ENCODE measurements at regions not wholly inside any gene's neighbourhood (a gene's known extent, or its start where the extent isn't known, plus 50 kb on each side); places are given as distances from the start of the nearest gene placed in this dataset.

DNA sequence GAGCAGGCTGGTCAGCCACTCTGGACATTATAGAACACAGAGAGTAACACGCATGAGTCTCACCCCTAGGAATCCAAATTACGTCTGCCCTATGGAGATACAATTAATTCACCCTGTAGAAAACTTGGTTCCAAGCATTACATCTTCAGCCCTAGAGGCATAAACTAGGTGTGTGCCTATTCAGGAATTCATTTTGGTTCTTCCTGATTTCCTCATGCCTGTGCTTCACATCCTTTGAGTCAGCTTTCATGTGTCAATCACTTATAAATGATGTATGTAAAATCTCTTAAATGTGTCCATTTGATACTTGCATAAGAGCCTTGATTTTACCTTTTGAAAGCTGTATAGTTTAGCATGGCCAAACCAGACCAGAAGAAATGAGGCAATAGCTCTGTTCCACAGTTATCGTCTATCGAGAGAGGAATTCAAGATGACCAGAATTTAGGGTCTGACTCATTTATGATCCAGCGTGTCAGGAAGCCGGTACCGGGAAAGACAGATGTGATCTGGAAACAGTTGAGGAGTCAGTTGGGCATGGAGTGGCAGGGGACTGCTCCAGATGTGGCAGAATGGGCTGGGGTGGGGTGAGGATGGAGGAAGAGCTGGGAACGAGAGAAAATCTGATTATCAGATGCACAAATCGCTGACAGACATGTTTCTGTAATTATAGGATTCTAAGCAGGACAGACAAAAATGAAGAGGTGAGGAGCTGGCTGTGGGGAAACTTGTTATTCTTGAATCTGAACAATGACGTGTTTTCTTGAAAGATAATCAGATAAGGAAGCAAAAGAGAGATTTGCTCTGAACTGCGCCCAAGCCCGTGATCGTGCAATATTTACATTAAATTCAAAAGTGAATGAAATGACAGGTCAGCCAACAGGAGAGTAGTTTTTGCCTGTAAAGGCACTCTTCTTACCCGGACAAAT lies 76.7 kb downstream of the C16orf95 start:
- H3K4me1 ChIP-seq: peaks cover 11% of the 10 kb centered on the region
- H2AFZ ChIP-seq: no peak overlapping the region
- no peak overlapping the region for H3K9ac ChIP-seq
- no peak overlapping the region for H3K27ac ChIP-seq
- no peaks in the 10 kb centered on the region for H3K79me2 ChIP-seq
- H3K36me3 ChIP-seq (ENCODE audit: control insufficient read depth, insufficient read depth, low read length): no peaks in the 10 kb centered on the region
- H3K4me3 ChIP-seq (ENCODE audit: low read depth, low read length): peak overlapping the region; percentile 39
- TF ChIP-seq, protein P1, sequence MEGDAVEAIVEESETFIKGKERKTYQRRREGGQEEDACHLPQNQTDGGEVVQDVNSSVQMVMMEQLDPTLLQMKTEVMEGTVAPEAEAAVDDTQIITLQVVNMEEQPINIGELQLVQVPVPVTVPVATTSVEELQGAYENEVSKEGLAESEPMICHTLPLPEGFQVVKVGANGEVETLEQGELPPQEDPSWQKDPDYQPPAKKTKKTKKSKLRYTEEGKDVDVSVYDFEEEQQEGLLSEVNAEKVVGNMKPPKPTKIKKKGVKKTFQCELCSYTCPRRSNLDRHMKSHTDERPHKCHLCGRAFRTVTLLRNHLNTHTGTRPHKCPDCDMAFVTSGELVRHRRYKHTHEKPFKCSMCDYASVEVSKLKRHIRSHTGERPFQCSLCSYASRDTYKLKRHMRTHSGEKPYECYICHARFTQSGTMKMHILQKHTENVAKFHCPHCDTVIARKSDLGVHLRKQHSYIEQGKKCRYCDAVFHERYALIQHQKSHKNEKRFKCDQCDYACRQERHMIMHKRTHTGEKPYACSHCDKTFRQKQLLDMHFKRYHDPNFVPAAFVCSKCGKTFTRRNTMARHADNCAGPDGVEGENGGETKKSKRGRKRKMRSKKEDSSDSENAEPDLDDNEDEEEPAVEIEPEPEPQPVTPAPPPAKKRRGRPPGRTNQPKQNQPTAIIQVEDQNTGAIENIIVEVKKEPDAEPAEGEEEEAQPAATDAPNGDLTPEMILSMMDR (IDR thresholded peaks at IDR 0.05): no peak
- H3K9me3 ChIP-seq (ENCODE audit: control insufficient read depth, low read length): no peaks in the 10 kb centered on the region
- no peaks in the 10 kb centered on the region for H3K27me3 ChIP-seq (ENCODE audit: control insufficient read depth, insufficient read depth, low read length)
- peak overlapping the region; percentile 74 for H3K4me2 ChIP-seq (ENCODE audit: low read length)

DNA sequence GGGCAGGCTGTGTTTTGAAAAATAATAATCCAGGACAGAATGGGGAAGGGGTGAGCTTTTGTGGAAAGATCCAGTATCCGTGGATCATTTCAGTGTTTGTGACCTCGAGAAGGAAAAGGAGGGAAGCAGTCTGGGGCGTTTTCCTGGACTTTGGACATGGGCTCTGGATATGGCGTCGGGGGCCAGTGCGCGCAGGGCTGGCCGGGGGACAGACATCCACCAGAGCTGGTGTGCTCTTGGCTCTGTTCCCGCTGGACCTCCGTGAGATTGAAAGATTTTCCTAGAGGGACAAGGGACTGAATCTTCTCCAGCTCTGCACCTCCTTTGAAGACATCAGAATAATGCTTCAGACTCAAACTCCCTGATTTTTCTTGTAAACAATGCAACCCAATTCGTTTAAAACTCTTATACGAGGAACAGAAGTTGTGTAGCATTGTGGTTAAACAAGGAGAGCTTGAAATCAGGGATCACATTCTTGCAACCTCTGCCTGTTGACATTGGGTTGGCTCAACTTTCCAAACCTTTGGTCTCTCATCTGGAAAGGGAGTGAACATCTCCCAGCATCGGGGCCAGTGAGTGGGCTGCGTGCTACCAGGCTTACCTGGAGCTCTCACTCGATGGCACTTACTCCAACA lies 75.9 kb downstream of the C16orf95 start:
- peak overlapping the region; percentile 39 for H3K4me3 ChIP-seq (ENCODE audit: low read depth, low read length)
- TF ChIP-seq, protein P1 (IDR thresholded peaks at IDR 0.05): no peak
- no peak overlapping the region for H3K27ac ChIP-seq
- no peaks in the 10 kb centered on the region for H3K36me3 ChIP-seq (ENCODE audit: control insufficient read depth, insufficient read depth, low read length)
- H3K9ac ChIP-seq: no peak overlapping the region
- H3K79me2 ChIP-seq: no peaks in the 10 kb centered on the region
- no peaks in the 10 kb centered on the region for H3K27me3 ChIP-seq (ENCODE audit: control insufficient read depth, insufficient read depth, low read length)
- no peaks in the 10 kb centered on the region for H3K9me3 ChIP-seq (ENCODE audit: control insufficient read depth, low read length)
- peak overlapping the region; percentile 74 for H3K4me2 ChIP-seq (ENCODE audit: low read length)
- no peak overlapping the region for H2AFZ ChIP-seq
- H3K4me1 ChIP-seq: peaks cover 11% of the 10 kb centered on the region

DNA sequence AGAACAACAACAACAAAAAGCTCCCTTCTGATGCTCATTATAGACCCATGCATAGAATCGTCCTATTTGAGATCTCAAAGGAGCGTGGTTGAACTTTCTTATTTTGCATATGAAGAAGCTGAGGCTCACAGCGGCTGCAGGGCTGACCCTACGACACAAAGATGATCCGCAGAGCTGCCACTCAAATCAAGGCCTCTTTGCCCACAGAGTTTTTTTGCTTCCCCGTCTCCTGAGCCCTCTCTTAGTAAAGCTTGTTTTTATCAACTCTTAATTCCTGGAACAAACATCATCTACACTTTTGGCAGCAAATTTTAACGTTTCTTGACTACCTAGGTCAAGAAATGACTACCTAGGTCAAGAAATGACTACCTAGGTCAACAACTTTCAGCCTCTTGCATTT lies 73.7 kb downstream of the C16orf95 start:
- H3K27ac ChIP-seq: no peak overlapping the region
- no peaks in the 10 kb centered on the region for H3K79me2 ChIP-seq
- H3K4me3 ChIP-seq (ENCODE audit: low read depth, low read length): no peak overlapping the region
- H3K9me3 ChIP-seq (ENCODE audit: control insufficient read depth, low read length): no peaks in the 10 kb centered on the region
- TF ChIP-seq, protein P1 (IDR thresholded peaks at IDR 0.05): no peak
- no peaks in the 10 kb centered on the region for H3K27me3 ChIP-seq (ENCODE audit: control insufficient read depth, insufficient read depth, low read length)
- H3K4me2 ChIP-seq (ENCODE audit: low read length): no peak overlapping the region
- H2AFZ ChIP-seq: no peak overlapping the region
- H3K9ac ChIP-seq: no peak overlapping the region
- no peaks in the 10 kb centered on the region for H3K36me3 ChIP-seq (ENCODE audit: control insufficient read depth, insufficient read depth, low read length)
- H3K4me1 ChIP-seq: peaks cover 11% of the 10 kb centered on the region

DNA sequence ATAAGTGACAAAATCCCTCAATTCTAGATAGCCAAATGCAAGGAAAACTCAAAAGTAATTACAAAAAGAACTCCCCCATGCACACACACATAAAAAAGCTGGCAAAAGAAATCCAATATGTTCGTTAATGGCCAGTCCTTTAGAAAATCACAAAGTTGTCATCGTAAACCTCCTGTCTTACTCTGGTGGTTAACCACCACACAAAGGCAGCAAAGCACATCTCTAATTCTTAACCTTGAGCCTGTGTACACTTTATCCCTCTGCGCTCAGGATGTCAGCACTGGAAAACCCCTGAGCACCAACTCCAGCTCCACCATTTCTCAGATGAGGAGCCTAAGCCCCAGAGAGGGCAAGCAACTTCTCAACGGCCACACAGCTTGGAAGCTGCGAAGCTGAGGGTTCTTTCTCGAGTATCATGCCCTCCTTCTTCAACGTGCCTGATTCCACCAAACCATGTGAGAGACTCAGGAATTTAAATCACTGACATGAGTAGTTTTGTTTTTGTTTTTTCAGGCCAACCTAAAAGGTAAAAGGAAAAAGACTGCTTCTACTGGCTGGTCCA lies 72.5 kb downstream of the C16orf95 start:
- no peaks in the 10 kb centered on the region for H3K79me2 ChIP-seq
- TF ChIP-seq, protein P1 (IDR thresholded peaks at IDR 0.05): no peak
- H3K36me3 ChIP-seq (ENCODE audit: control insufficient read depth, insufficient read depth, low read length): no peaks in the 10 kb centered on the region
- no peaks in the 10 kb centered on the region for H3K9me3 ChIP-seq (ENCODE audit: control insufficient read depth, low read length)
- peaks cover 11% of the 10 kb centered on the region for H3K4me1 ChIP-seq
- no peak overlapping the region for H3K4me2 ChIP-seq (ENCODE audit: low read length)
- H3K27ac ChIP-seq: no peak overlapping the region
- H2AFZ ChIP-seq: no peak overlapping the region
- H3K27me3 ChIP-seq (ENCODE audit: control insufficient read depth, insufficient read depth, low read length): no peaks in the 10 kb centered on the region
- no peak overlapping the region for H3K9ac ChIP-seq
- H3K4me3 ChIP-seq (ENCODE audit: low read depth, low read length): no peak overlapping the region
